ENCODE measurements at regions not wholly inside any gene's neighbourhood (a gene's known extent, or its start where the extent isn't known, plus 50 kb on each side); places are given as distances from the start of the nearest gene placed in this dataset.

DNA sequence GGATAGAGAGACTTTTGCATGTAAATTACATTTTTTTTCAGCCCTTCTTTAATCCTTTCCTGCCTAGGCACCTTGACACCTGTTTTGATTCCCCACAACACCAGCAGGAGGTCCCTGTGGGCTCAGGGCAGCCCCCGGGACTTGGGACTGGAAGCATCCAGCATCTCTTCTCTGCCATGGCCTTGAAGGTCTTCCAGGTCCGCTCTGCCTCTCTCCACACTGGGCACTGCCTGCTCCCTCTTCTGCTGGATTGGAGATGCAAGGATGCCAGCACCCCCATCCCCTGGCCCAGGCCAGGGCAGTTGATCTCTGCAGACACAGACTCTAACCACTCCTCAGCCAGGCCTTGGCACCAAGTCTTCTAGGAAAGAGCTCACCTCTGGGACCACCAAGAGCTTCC, 134.5 kb upstream of the C14orf180 start:
- TF ChIP-seq CTCF (IDR thresholded peaks at IDR 0.05; ENCODE audit: extremely low read depth, missing control alignments), result no peak
- no peak for DNase-seq (ENCODE audit: low spot score)

DNA sequence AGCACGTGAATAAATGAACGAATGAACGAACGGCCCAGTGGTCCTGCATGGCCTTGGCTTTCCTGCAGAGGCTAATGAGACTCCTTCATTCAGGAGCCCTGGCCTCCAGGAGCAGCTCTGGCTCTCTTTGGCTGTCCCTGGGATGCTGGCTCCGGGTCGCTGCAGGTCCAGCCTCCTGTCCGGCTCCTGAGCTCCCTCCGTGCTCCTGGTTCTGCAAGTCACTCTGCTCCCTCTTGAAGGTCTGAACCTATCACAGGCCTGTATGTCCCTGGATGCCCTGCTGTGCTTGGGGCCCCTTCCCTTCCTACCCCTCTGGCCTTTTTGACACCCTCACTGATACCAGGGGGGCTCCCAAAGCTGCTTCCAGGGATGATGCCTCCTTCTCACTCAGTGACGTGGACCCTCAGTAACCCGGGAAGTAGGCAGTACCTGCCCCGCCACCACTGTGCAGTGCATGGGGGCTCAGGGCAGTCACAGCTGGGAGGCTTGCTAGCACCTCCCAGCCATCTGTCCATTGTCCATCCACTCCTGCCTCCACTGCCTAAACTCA, 133.7 kb upstream of the C14orf180 start:
- no peak for DNase-seq (ENCODE audit: low spot score)
- no peak for TF ChIP-seq CTCF (IDR thresholded peaks at IDR 0.05; ENCODE audit: extremely low read depth, missing control alignments)

DNA sequence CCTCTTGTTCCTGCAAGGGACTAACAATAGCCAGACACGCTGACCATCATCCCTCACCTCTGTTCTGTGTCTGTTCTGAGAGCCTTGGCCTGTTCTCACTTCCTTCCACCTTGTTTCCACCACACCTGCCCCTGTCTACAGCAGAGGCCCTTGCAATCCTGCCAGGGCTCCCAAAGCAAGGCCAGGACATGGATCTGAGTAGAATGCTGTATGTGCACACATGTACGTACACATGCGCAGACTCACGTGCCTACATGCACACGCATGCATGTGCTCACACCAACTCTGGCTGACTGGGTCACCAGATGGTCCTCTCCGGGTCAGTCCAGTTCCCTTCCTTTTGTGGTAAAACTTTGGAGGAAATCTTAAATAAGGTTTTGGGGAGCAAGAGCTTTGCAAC, 133.0 kb upstream of the C14orf180 start:
- no peak for TF ChIP-seq CTCF (IDR thresholded peaks at IDR 0.05; ENCODE audit: extremely low read depth, missing control alignments)
- no peak for DNase-seq (ENCODE audit: low spot score)

DNA sequence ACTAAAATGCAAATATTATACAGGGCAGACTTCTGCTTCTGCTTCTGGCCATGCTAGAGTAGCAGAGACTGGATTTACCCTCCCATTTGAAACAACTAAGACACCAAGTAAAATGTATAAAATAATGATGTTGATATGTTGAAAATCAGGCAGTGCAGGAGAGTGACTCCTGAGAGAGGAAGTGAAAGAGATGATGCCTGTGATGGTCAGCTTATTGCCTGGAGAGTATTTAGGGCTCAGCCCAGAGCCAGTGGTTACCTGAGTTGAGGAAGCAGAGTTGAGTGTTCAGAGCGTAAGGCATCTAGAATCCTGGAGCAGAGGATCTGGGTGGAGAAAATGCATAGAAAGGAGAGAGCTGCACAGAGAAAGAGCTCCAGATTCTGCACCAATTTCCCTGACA, 131.8 kb upstream of the C14orf180 start:
- no peak for DNase-seq (ENCODE audit: low spot score)
- TF ChIP-seq CTCF (IDR thresholded peaks at IDR 0.05; ENCODE audit: extremely low read depth, missing control alignments), result no peak

DNA sequence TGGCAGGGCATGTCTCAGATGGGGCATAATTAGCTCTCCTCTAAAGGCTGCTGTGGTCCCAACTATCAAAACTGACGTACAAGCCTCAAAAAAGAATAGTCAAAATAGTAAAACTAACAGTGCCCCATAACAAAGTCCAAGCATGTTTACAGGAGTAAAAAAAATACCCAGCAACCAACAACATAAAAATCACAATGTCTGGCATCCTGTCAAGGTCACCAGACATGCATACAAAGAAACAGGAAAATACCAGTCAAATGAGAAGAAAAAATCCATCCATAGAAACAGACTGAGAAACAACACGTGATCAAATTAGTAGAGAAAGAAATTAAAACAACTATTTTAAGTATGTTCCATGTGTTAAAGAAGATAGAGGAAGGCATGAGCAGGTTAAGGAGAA, 131.2 kb upstream of the C14orf180 start:
- no peak for DNase-seq (ENCODE audit: low spot score)
- TF ChIP-seq CTCF (IDR thresholded peaks at IDR 0.05; ENCODE audit: extremely low read depth, missing control alignments), result no peak

GRCh38 chr14:104448721-104449120, 130.8 kb upstream of the C14orf180 start:
- DNase-seq (ENCODE audit: low spot score), result no peak
- TF ChIP-seq CTCF (IDR thresholded peaks at IDR 0.05; ENCODE audit: extremely low read depth, missing control alignments), result no peak

- no peak for DNase-seq (ENCODE audit: low spot score)
- no peak for TF ChIP-seq CTCF (IDR thresholded peaks at IDR 0.05; ENCODE audit: extremely low read depth, missing control alignments)
These were observed 128.7 kb upstream of the C14orf180 start for GRCh38 chr14:104450811-104451401.

Data from GM20000 (cell line).